GM18907 (cell line): ENCODE measurements at regions not wholly inside any gene's neighbourhood (a gene's known extent, or its start where the extent isn't known, plus 50 kb on each side); places are given as distances from the start of the nearest gene placed in this dataset.
"Not testable (repeated sequence)": the region's sequence is repeated elsewhere in the genome, so short reads cannot be mapped to it uniquely, and the experiment has no call there.

Experiments used
- ATAC-seq: cut with Tn5 transposase; IDR thresholded peaks from one replicate; pipeline ENCODE4 v1.9.1; 2021; ENCODE audit warnings: mild to moderate bottlenecking, moderate library complexity; ENCODE audit not compliant: unreplicated experiment

GRCh38 chr2:104904889-104905288, 51.0 kb downstream of the POU3F3 start:
- no peak for ATAC-seq

DNA sequence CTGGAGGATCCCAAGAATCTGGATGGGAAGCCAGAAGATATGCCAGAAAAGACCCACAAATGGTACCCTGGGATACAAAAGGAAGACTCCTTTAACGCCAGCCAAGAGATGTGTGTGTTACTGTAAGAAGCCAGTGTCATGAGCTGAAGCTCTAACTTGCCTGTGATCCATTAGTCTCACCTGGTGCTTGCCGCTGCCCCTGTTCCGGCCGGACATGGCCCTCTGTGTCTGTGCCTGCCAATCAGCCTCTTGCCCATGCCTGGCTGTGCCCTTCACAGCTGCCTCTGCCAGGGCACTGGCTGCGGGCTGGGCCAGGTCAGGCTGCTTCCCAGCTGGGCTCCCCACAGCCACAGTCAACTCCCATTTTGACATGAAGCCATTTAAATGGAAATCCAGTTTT, 55.4 kb downstream of the POU3F3 start:
- ATAC-seq, result no peak

- peak; percentile 71 for ATAC-seq
Measured at GRCh38 chr2:104914509-104914908, 60.6 kb downstream of the POU3F3 start.

GRCh38 chr2:104915107-104915793, 61.3 kb downstream of the POU3F3 start:
- no peak for ATAC-seq

DNA sequence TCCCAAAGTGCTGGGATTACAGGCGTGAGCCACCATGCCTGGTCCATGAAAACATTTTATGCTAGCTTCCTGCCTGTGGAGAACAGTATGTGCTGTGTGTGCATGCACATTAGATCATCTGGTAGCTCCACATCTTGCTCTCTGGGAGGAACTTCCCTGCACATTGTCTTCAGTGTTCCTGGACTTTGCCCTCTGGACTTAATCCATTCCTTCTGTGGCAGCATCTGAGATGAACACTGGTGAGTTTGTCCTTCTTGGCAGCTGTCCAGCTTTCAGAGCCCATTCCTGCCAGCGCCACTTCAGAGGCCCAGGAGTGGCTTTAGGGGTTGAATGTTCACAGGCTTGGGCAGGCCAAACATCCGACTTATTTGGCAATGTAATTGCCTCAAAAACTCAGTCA, 65.2 kb downstream of the POU3F3 start:
- ATAC-seq, result no peak

DNA sequence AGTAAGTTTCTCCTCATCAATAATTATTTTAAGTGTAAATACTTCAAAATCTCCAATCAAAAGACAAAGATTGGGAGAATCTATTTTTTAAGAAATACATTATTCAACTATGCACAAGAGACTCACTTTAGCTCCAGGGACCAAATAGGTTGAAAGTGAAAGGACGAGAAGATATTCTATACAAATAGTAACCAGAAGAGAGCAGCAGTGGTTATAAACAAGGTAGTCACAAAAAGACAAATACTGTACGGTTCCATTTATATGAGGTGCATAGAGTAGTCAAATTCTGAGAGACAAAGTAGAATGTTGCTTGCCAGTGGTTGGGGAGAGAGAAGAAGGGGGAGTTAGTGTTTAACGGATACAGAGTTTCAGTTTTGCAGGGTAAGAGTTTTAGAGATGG, 69.8 kb downstream of the POU3F3 start:
- no peak for ATAC-seq

DNA sequence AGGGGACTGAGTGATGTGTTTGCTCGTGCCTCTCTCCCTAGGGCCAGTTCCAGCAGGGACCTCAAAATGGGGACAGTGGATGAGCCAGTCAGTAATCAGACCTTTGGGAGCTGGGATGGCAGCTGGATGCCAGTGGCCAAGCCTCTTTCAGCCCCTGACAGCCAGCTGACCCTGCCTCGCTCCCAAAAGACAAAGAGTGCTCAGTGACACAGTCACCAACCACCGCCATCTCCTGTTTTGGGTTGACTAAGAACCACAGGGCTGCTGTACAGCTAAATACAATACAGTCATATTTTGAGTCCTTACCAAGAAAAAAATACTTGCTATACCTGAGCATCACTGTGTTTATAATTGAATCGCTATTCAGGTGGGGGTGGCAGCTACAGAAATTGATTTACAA, 75.7 kb downstream of the POU3F3 start:
- no peak for ATAC-seq

DNA sequence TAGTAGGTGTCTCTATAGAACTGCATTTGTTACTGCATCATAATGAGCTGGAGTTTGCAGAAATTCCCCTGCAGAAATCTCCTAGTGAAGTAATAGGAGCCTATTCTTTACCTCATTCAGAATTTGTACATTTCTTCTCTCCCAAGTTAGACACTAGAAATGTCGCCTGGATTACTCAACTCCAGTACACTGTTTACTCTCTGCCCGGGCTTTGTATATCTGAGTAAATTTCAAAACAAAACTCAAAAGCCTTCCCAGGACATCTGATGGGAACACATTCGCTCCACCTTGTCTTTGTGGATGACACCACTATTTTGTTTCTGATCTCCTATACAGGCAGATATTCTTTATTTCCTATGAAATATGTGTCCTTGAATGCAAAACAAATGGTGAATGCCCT, 76.8 kb downstream of the POU3F3 start:
- no peak for ATAC-seq

GRCh38 chr2:104932243-104932642, 78.3 kb downstream of the POU3F3 start:
- ATAC-seq, result no peak

GRCh38 chr2:104933151-104933917, 79.4 kb downstream of the POU3F3 start:
- no peak for ATAC-seq

- no peak for ATAC-seq
Measured at GRCh38 chr2:104936527-104936926, 82.6 kb downstream of the POU3F3 start.

DNA sequence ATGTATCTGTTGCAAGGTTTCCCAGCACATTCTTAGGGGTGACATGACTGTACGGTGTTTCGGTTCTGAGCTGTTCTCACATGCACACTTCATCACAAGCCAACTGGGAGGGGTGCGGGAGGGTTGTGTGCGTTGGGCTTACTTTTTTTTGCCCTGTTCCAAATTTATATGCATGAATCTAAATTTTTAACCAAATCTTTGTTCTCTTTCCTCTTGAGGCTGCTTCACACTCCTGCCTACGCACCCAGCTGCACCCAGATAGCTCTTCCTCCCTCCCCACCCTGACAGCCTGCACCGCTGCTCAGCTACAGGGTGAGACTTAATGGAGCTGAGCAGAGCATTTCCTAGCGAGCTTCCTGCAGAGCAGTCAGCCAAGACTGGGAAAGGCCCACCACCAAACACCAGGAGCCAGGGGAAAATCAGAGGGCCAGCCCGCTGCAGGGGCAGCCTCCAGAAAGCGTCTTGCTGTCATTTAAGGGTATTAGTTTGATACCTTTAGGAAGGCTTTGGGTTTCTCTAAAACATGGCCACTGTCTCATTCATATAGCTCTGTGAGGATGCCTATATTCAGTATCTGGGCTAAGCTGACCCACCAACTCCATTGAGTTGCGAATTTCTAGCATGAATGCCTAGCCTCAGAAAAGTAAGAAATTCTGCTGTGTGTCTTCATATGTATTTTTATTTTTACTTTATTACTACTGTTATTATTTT, 84.5 kb downstream of the POU3F3 start:
- ATAC-seq, result peak; percentile 93

GRCh38 chr2:104939570-104940217, 85.8 kb downstream of the POU3F3 start:
- ATAC-seq, result no peak

GRCh38 chr2:104944495-104944894, 90.6 kb downstream of the POU3F3 start:
- no peak for ATAC-seq

- no peak for ATAC-seq
Measured at GRCh38 chr2:104945121-104945520, 91.2 kb downstream of the POU3F3 start.

- ATAC-seq, result no peak
Measured at GRCh38 chr2:104945866-104946265, 92.0 kb downstream of the POU3F3 start.

GRCh38 chr2:104947456-104947855, 90.4 kb upstream of the MRPS9 start:
- ATAC-seq, result not testable (repeated sequence)

- ATAC-seq, result no peak
Measured at GRCh38 chr2:104952976-104953375, 84.9 kb upstream of the MRPS9 start.

GRCh38 chr2:104965900-104966299, 72.0 kb upstream of the MRPS9 start:
- ATAC-seq, result no peak

DNA sequence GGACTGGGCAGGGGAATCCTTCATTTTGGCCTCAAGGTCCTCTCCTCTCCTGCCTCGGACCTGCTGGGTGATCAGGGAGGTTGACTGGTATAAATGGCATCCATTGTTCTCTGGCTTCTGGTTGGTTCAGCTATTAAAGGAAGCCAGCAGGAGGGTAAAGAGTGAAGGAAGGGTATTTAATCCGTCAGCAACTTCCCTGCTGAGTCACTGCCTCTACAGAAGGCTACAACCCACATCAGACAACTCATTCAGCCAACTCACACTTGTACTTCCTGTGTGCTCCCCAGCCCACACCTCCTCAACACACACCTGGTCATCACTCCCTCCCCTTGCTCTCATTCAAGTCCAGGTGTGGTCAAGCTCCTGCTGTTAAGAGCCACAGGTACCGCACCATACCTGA, 68.3 kb upstream of the MRPS9 start:
- no peak for ATAC-seq

- ATAC-seq, result no peak
Measured at GRCh38 chr2:104975371-104975770, 62.5 kb upstream of the MRPS9 start.
